DOHH2 (cell line): ENCODE measurements at regions not wholly inside any gene's neighbourhood (a gene's known extent, or its start where the extent isn't known, plus 50 kb on each side); places are given as distances from the start of the nearest gene placed in this dataset.

Source experiments
- EZH2phosphoT487 ChIP-seq: fragments of 200-600 bp; sonication (generic); IDR thresholded peaks from 2 replicates; pipeline ENCODE4 v1.6.1; 2017; ENCODE audit warnings: borderline replicate concordance, mild to moderate bottlenecking, antibody characterized with exemption, low read length, moderate library complexity, mixed read lengths
- TF ChIP-seq, protein P1 (sequence below): fragments of 200-600 bp; sonication (generic); IDR thresholded peaks from one replicate; pipeline ENCODE4 v1.5.1; 2014; ENCODE audit warnings: antibody characterized with exemption, mild to moderate bottlenecking, low read depth, low read length; ENCODE audit not compliant: poor library complexity, severe bottlenecking

DNA sequence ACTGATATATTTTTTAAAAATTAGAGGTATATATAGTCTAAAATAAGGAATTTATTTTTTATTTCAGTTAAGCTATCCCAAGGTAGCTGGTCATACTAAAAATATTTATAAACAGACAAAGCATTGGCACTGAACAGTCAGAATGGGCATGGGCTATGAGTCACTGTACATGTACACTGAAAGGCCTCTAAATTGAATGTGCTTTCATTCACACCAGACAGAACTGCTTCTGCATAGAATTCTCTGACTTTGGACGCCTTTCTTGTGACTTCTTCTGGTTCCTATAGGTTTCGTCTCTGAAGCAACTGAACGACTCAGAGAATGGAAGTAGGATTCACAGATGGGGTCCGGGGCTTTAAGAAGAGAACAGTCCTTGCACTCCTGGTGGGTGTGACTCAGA lies 394.8 kb upstream of the MEF2C start:
- TF ChIP-seq EZH2phosphoT487 = no peak
- TF ChIP-seq, protein P1, sequence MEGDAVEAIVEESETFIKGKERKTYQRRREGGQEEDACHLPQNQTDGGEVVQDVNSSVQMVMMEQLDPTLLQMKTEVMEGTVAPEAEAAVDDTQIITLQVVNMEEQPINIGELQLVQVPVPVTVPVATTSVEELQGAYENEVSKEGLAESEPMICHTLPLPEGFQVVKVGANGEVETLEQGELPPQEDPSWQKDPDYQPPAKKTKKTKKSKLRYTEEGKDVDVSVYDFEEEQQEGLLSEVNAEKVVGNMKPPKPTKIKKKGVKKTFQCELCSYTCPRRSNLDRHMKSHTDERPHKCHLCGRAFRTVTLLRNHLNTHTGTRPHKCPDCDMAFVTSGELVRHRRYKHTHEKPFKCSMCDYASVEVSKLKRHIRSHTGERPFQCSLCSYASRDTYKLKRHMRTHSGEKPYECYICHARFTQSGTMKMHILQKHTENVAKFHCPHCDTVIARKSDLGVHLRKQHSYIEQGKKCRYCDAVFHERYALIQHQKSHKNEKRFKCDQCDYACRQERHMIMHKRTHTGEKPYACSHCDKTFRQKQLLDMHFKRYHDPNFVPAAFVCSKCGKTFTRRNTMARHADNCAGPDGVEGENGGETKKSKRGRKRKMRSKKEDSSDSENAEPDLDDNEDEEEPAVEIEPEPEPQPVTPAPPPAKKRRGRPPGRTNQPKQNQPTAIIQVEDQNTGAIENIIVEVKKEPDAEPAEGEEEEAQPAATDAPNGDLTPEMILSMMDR = no peak
